SJSA1 (cell line): ENCODE measurements at regions not wholly inside any gene's neighbourhood (a gene's known extent, or its start where the extent isn't known, plus 50 kb on each side); places are given as distances from the start of the nearest gene placed in this dataset.
"Not testable (repeated sequence)": the region's sequence is repeated elsewhere in the genome, so short reads cannot be mapped to it uniquely, and the experiment has no call there.

ENCODE experiments used
- DNase-seq, 2 experiments: peaks; one replicate each; pipeline ENCODE4 v3.0.0-alpha.2; 2015 to 2020; ENCODE audit warnings: low spot score in 2 of 2, low read depth in 1 of 2
- H3K27ac ChIP-seq: fragments of 250-450 bp; sonication (Bioruptor Pico); 2 replicates; pipeline ENCODE4 v1.5.1; 2020; ENCODE audit warnings: mild to moderate bottlenecking, moderate library complexity
- H3K27me3 ChIP-seq: fragments of 250-450 bp; sonication (Bioruptor Pico); replicated peaks from 2 replicates; pipeline ENCODE4 v1.5.1; 2020; ENCODE audit warnings: mild to moderate bottlenecking, moderate library complexity
- H3K36me3 ChIP-seq: fragments of 250-450 bp; sonication (Bioruptor Pico); 2 replicates; pipeline ENCODE4 v1.5.1; 2020; ENCODE audit warnings: mild to moderate bottlenecking
- H3K4me1 ChIP-seq: fragments of 250-450 bp; sonication (Bioruptor Pico); replicated peaks from 2 replicates; pipeline ENCODE4 v1.6.1; 2021; ENCODE audit warnings: mild to moderate bottlenecking
- H3K4me3 ChIP-seq: fragments of 250-450 bp; sonication (Bioruptor Pico); 2 replicates; pipeline ENCODE4 v1.5.1; 2020; ENCODE audit warnings: mild to moderate bottlenecking
- H3K9me3 ChIP-seq: fragments of 250-450 bp; sonication (Bioruptor Pico); replicated peaks from 2 replicates; pipeline ENCODE4 v1.5.1; 2020; ENCODE audit warnings: mild to moderate bottlenecking

DNA sequence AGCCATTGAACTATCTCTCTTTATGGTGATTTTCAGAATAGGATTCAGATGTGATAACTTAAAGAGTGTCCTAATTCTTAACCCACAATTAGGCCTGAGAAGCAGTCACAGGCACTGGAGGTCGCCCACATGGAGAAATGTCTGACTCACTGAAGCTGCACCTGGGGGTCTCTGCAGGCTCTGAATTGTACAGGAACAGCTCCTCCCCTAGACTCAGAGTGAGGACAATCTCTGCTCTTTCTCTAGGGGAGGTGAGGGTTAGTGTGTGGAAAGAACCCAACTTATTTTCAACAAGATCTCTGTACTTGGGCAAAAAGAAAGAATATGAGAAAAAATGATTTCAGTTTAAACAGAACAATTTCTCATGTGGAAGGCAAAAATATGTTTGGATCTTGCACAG, 1124.6 kb downstream of the TMEM121 start:
- H3K4me3 ChIP-seq: no peak overlapping the region
- H3K27me3 ChIP-seq: no peaks in the 10 kb centered on the region
- no peaks in the 10 kb centered on the region for H3K36me3 ChIP-seq
- H3K27ac ChIP-seq: no peak overlapping the region
- H3K4me1 ChIP-seq: no peaks in the 10 kb centered on the region
- DNase-seq: no peak
- H3K9me3 ChIP-seq: no peaks in the 10 kb centered on the region

- Histone ChIP-seq H3K9me3 (no peaks in the 10 kb centered on the region), H3K4me3 (no peak overlapping the region)
Observed at GRCh38 chr14:106652494-106652893, 1126.1 kb downstream of the TMEM121 start.

DNA sequence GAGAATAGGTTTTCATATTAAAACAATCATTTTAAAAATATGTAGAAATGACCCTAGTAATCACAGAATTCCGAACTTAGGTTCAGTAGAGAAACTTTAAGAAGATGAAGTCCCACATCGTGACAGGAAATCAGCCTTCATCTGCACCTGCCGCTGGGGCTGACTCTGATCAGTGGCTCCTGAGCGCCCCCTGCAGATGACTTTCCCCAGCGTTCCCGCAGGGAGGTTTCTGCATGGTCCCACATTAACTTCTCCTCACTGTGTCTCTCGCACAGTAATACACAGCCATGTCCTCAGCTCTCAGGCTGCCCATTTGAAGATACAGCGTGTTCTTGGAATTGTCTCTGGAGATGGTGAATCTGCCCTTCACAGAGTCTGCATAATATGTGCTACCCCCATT, 1131.1 kb downstream of the TMEM121 start:
- Histone ChIP-seq H3K27me3 (no peaks in the 10 kb centered on the region), H3K36me3 (no peaks in the 10 kb centered on the region)
- no peak for DNase-seq

More at GRCh38 chr14:106652494-106652893, 1126.1 kb downstream of the TMEM121 start:
- H3K4me1 ChIP-seq: no peaks in the 10 kb centered on the region
- no peaks in the 10 kb centered on the region for H3K36me3 ChIP-seq
- no peak for DNase-seq
- H3K27ac ChIP-seq: no peak overlapping the region
- no peaks in the 10 kb centered on the region for H3K27me3 ChIP-seq

DNA sequence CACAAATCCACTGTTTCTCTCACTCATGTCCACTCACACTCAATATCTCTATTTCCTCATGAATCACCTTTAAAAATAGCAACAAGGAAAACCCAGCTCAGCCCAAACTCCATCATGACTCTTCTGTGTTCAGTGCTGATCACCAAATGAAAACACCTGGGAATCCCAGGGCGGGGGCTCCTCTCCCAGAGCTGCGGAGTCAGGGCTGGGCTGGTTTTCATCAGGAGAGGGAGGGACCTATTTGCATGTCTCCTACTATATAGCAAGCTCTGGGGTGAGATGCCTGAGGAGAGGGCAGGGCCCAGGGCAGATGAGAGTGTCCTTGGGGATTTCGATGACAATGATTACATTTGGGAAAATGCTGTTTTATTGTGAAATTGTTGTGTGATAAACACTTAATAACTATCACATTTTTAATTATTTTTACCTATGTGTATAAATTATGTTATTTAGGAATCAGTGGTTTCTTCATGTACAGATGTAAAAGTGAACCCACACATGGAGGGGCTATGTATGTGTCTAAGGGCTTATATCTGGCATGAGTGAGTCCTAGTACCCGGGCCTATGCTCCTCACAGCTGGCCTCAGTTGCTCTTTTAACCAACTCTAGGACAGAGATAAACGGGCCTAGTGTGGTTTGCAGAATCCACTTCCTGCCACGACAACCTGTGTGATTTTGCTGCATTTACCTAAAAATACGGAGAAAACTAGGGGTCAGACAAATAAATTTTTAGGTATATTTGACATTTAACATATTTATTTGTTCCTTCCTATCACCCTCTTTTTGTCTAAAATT, 1131.9 kb downstream of the TMEM121 start:
- H3K36me3 ChIP-seq, H3K4me3 ChIP-seq, H3K27ac ChIP-seq, H3K9me3 ChIP-seq, H3K4me1 ChIP-seq, DNase-seq, H3K27me3 ChIP-seq: not testable (repeated sequence)

More for the DNA sequence above, 1131.1 kb downstream of the TMEM121 start:
- H3K27ac ChIP-seq: no peak overlapping the region
- no peaks in the 10 kb centered on the region for H3K9me3 ChIP-seq
- H3K4me1 ChIP-seq: no peaks in the 10 kb centered on the region
- H3K4me3 ChIP-seq: no peak overlapping the region

DNA sequence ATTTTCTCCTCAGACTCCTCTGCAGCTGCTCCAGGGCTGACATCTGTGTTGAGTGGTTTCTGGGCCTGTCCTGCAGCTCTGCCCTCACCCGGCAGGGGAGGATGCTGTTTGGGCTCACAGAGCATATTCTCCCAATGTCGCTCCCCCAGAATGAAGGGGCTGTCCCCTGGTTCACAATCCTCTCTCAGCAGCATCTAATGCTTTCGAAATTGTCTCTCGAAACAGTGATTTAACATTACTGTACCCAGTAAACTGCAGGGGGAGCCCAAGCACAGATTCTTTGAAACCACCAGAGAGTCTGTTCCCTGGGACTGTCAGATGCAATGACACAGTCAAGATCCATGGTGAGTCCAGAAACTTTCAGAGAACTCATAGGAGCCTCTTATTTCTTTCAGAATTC, 1135.2 kb downstream of the TMEM121 start:
- not testable (repeated sequence) for DNase-seq, H3K9me3 ChIP-seq, H3K27ac ChIP-seq, H3K4me1 ChIP-seq, H3K36me3 ChIP-seq, H3K4me3 ChIP-seq, H3K27me3 ChIP-seq

DNA sequence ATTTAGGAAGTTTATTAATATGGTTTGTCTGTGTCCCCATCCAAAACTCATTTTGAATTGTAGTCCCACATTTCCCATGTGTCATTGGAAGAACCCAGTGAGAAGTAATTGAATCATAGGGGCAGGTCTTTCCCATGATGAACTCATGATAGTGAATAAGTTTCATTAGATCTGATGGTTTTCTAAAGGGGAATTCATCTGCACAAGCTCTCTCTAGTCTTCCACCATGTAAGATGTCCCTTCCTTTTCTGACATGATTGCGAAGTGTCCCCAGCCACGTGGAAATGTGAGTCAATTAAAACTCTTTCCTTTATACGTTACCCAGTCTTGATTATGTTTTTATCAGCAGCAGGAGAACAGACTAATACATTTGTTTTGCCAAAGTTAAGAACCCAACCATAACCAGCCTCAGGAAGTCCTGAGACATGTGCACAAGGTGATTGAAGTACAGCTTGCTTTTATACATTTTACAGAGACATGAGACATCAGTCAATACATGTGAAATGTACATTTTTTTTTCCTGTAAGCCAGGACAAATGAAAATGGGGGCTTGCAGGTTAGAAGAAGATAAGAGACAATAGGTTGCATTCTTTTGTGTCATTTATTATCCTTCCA, 1136.7 kb downstream of the TMEM121 start:
- Histone ChIP-seq H3K4me3 (no peak overlapping the region), H3K27ac (no peak overlapping the region), H3K36me3 (no peaks in the 10 kb centered on the region), H3K4me1 (no peaks in the 10 kb centered on the region), H3K9me3 (no peaks in the 10 kb centered on the region), H3K27me3 (no peaks in the 10 kb centered on the region)
- DNase-seq: no peak

- not testable (repeated sequence) for H3K4me1 ChIP-seq, H3K9me3 ChIP-seq, H3K36me3 ChIP-seq, H3K27me3 ChIP-seq, DNase-seq, H3K4me3 ChIP-seq, H3K27ac ChIP-seq
Observed at GRCh38 chr14:106663805-106664410, 1137.5 kb downstream of the TMEM121 start.

DNA sequence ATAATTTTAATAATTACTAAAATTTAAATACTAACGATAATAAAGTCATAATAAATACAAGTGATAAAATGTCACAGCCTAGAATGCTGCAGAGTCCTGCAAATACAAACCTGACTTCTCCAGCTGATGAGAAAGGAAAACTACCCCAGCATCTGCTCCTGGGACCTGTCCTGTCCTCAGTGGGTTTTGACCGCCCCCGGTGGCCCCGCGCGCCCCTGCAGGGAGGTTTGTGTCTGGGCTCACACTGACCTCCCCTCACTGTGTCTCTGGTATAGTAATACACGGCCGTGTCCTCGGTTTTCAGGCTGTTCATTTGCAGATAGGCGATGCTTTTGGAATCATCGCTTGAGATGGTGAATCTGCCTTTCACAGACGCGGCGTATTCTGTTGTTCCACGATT, 1139.4 kb downstream of the TMEM121 start:
- Histone ChIP-seq H3K4me1 (no peaks in the 10 kb centered on the region), H3K27me3 (no peaks in the 10 kb centered on the region), H3K27ac (no peak overlapping the region), H3K36me3 (no peaks in the 10 kb centered on the region), H3K4me3 (no peak overlapping the region), H3K9me3 (no peaks in the 10 kb centered on the region)
- no peak for DNase-seq

DNA sequence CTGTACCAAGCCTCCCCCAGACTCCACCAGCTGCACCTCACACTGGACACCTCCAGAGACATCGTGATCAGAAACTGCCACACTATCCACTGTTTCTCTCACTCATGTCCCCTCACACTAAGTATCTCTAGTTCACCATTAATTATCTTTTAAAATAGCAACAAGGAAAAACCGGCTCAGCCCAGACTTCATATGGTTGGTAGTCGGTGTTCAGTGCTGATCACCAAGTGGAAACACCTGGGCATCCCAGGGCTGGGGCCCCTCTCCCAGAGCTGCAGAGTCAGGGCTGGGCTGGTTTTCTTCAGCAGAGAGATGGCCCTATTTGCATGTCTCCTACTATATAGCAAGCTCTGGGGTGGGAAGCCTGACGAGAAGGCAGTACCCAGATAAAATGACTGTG, 1140.0 kb downstream of the TMEM121 start:
- Histone ChIP-seq H3K4me3 (no peak overlapping the region), H3K27me3 (no peaks in the 10 kb centered on the region), H3K36me3 (no peaks in the 10 kb centered on the region), H3K9me3 (no peaks in the 10 kb centered on the region), H3K27ac (no peak overlapping the region), H3K4me1 (no peaks in the 10 kb centered on the region)
- DNase-seq: no peak

DNA sequence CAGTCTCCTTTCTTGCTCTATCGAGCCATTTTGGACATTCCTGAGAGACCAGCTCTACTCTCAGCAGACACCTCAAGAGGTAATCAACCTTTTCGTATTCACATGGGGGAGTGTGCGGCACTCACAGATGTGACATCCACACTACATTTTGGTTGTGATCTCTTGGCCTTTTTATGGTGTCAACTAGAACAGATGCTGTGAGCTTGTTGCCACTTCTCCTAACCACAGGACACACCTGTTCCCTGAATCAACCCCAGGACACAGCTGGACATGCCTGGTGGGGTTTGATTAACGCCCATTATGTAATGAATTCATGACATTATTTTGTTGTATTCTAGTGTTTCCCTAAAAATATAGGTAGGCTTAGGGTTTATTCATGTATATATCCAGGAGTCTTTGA, 1143.6 kb downstream of the TMEM121 start:
- H3K9me3 ChIP-seq: no peaks in the 10 kb centered on the region
- DNase-seq: no peak
- no peaks in the 10 kb centered on the region for H3K4me1 ChIP-seq
- H3K27ac ChIP-seq: no peak overlapping the region
- H3K4me3 ChIP-seq: no peak overlapping the region
- H3K36me3 ChIP-seq: no peaks in the 10 kb centered on the region
- no peaks in the 10 kb centered on the region for H3K27me3 ChIP-seq

DNA sequence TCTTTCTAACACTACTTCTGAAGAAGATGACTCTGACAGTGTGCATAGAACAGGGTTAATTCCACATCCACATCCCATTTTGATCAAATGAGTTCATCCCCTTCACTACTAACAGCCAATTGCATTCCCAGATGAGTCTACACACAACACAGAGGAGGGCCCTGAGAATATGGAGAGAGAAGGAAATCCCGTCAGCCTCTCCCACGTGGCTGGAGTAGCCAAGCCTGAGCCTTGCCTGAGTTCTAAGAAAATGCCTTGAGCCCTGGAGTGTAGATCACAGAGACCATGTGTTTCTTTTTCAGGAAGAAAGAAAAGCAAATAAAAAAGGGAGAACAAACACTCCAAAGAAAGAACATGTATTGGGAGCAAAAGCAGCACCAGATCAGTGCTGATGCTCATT, 1147.7 kb downstream of the TMEM121 start:
- not testable (repeated sequence) for H3K27me3 ChIP-seq, H3K9me3 ChIP-seq, H3K36me3 ChIP-seq, H3K27ac ChIP-seq, DNase-seq, H3K4me1 ChIP-seq, H3K4me3 ChIP-seq

- not testable (repeated sequence) for H3K36me3 ChIP-seq, H3K27ac ChIP-seq, H3K4me1 ChIP-seq, H3K9me3 ChIP-seq, DNase-seq, H3K4me3 ChIP-seq, H3K27me3 ChIP-seq
Observed at GRCh38 chr14:106674509-106675125, 1148.2 kb downstream of the TMEM121 start.

DNA sequence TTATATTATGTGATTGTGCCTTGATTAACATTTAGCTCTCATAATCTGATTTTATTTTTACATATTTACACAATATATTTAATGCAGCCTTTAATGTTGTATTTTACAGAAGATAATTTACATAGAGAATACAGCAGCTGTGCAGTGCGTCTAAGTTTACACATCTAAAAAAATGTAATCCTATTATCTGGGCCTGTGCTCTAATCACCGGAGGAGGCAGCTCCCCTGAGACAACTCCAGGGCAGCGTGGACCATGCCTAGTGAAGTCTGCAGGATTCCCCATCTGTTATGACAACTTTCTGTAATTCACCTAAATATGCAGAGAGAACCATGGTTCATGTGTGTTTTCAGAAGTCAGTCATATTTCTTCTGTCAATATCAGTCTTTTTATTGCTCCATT, 1149.3 kb downstream of the TMEM121 start:
- not testable (repeated sequence) for H3K4me3 ChIP-seq, H3K27ac ChIP-seq, H3K4me1 ChIP-seq, H3K27me3 ChIP-seq, DNase-seq, H3K9me3 ChIP-seq, H3K36me3 ChIP-seq

DNA sequence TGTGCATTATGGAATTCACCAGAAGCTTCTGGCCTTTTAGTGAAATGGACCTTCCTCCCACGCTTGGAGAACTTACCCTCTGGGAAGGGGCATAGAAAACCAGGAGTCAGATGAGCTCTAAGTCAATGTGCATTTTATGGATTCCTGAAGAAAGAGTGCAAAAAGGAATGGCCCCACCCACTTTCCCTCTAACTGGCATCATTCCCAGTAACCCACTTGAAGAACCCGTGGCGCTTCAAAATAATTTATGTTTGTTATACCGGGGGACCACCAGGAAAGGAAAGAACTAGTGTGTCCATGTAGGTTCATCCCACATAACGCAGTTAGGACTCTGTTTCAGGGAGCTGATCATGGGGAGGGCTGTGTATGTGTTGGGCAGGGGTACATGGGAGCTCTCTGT, 1153.4 kb downstream of the TMEM121 start:
- Histone ChIP-seq H3K9me3 (no peaks in the 10 kb centered on the region), H3K27ac (no peak overlapping the region), H3K27me3 (no peaks in the 10 kb centered on the region), H3K4me1 (no peaks in the 10 kb centered on the region), H3K4me3 (no peak overlapping the region), H3K36me3 (no peaks in the 10 kb centered on the region)
- no peak for DNase-seq
